ENCODE measurements at regions not wholly inside any gene's neighbourhood (a gene's known extent, or its start where the extent isn't known, plus 50 kb on each side); places are given as distances from the start of the nearest gene placed in this dataset.
"Not testable (repeated sequence)": the region's sequence is repeated elsewhere in the genome, so short reads cannot be mapped to it uniquely, and the experiment has no call there.

GRCh38 chrX:63204266-63205074 lies 146.7 kb downstream of the SPIN4 start:
- not testable (repeated sequence) for H3K9me3 Mint-ChIP-seq; H3K4me3 Mint-ChIP-seq; H3K36me3 Mint-ChIP-seq; DNase-seq (ENCODE audit: low spot score in 2 of 2, unreplicated experiment in 2 of 2); H3K27me3 Mint-ChIP-seq (ENCODE audit: low read depth); H3K27ac Mint-ChIP-seq; H3K4me1 Mint-ChIP-seq

- not testable (repeated sequence) for DNase-seq (ENCODE audit: low spot score in 2 of 2, unreplicated experiment in 2 of 2); H3K27ac Mint-ChIP-seq; H3K4me3 Mint-ChIP-seq; H3K36me3 Mint-ChIP-seq; H3K9me3 Mint-ChIP-seq; H3K4me1 Mint-ChIP-seq; H3K27me3 Mint-ChIP-seq (ENCODE audit: low read depth)
Observed at GRCh38 chrX:63201987-63202386, 149.1 kb downstream of the SPIN4 start.

DNA sequence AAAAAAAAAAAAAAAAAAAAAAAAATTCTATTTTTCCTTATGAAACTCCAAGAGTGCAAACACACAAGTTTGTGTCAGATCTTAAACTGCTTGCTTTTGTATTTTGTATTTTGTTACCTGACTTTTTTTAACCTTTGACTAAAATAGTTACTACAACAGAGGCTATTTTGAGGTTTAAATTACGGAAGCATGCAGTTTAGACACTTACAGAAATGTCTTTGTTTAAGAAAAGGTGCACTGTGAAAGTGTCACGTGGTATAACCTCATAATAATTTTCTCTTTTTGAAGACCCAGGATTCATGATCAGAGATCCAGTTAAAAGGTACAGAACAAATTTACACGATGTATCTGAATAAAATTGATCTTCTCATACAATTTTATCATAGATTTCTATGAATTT lies 152.4 kb downstream of the SPIN4 start:
- not testable (repeated sequence) for H3K9me3 Mint-ChIP-seq; H3K36me3 Mint-ChIP-seq; H3K27me3 Mint-ChIP-seq (ENCODE audit: low read depth)

GRCh38 chrX:63192366-63193041 lies 158.6 kb downstream of the SPIN4 start:
- not testable (repeated sequence) for H3K4me3 Mint-ChIP-seq; H3K4me1 Mint-ChIP-seq; H3K27ac Mint-ChIP-seq; H3K36me3 Mint-ChIP-seq; DNase-seq (ENCODE audit: low spot score in 2 of 2, unreplicated experiment in 2 of 2); H3K27me3 Mint-ChIP-seq (ENCODE audit: low read depth)
- peaks cover 19% of the 10 kb centered on the region for H3K9me3 Mint-ChIP-seq

More for the DNA sequence above, 152.4 kb downstream of the SPIN4 start:
- not testable (repeated sequence) for H3K27ac Mint-ChIP-seq; H3K4me1 Mint-ChIP-seq; H3K4me3 Mint-ChIP-seq; DNase-seq (ENCODE audit: low spot score in 2 of 2, unreplicated experiment in 2 of 2)

- H3K27me3 Mint-ChIP-seq (ENCODE audit: low read depth), result no peaks in the 10 kb centered on the region
- H3K4me3 Mint-ChIP-seq, result no peak overlapping the region
- peaks cover 23% of the 10 kb centered on the region for H3K9me3 Mint-ChIP-seq
- H3K4me1 Mint-ChIP-seq, result no peaks in the 10 kb centered on the region
- no peak overlapping the region for H3K27ac Mint-ChIP-seq
- no peak for TF ChIP-seq CTCF (IDR thresholded peaks at IDR 0.05; ENCODE audit: unreplicated experiment)
- DNase-seq (ENCODE audit: low spot score in 2 of 2, unreplicated experiment in 2 of 2), result no peak
- peaks cover 4% of the 10 kb centered on the region for H3K36me3 Mint-ChIP-seq
Observed at GRCh38 chrX:63186137-63186536, 165.0 kb downstream of the SPIN4 start.

- not testable (repeated sequence) for H3K27ac Mint-ChIP-seq; H3K4me3 Mint-ChIP-seq; H3K36me3 Mint-ChIP-seq; H3K9me3 Mint-ChIP-seq; DNase-seq (ENCODE audit: low spot score in 2 of 2, unreplicated experiment in 2 of 2); H3K4me1 Mint-ChIP-seq; H3K27me3 Mint-ChIP-seq (ENCODE audit: low read depth)
Observed at GRCh38 chrX:63179852-63180251, 171.3 kb downstream of the SPIN4 start.

DNA sequence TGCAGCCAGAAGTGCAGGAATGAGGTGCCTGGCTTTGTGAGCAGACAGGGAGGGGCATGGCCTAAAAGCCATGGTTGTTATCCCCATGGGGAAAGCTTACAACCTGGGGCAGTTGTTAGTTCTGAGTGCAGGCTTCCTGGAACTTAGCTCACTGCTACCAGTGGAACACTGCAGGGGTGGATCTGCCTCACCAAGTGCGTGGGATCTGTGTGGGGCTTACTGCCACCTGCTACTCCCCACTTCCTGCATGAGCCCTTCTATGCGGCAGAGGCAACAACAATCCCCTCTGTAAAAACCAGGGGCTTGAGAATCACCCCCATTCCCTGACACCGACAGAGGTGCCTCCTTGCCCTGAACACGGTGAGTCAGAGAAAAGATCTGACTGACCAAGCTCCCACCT lies 174.6 kb downstream of the SPIN4 start:
- H3K4me1 Mint-ChIP-seq, result not testable (repeated sequence)

DNA sequence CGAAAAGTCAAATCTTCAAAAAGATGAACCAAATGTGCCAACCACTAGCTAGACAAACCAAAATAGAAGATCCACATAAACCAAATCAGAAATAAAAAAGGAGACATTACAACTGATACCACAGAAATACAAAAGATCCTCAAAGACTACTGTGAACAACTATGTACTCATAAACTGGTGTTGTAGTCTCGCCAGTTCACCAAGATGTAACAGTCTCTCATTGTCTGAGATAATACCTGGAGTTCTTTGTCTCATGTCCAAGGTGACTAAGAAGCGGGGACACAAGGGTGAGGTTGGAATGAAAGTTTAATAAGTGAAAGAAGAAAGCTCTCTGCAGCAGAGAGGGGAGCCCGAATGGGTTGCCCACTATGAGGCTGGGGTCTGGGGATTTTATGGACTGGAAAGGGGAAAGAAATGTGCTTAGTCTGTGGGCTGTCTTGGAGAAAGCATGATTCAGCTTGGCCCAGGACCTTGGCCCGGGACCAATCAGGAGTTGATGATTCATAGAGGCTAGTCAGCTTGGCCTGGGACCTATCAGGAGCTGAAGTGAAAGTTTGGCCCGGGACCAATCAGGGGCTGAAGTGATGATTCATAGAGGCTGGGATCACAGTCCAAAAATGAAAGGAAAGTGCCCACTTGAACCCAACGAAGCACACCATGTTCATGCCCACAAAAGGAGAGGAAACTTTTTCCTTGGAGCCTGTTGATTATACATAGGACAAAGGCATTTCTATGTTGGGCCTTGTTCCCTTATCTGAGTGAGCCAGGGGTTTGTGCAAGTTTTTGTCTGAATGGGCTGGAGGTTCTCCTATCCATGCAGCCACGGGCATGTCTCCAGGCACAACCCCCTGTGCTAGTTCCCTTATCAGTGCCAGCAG lies 177.1 kb downstream of the SPIN4 start:
- H3K27ac Mint-ChIP-seq, result not testable (repeated sequence)

More for the DNA sequence above, 174.6 kb downstream of the SPIN4 start:
- H3K27ac Mint-ChIP-seq; H3K4me3 Mint-ChIP-seq; DNase-seq (ENCODE audit: low spot score in 2 of 2, unreplicated experiment in 2 of 2); H3K27me3 Mint-ChIP-seq (ENCODE audit: low read depth); H3K9me3 Mint-ChIP-seq; H3K36me3 Mint-ChIP-seq: not testable (repeated sequence)

GRCh38 chrX:63169416-63169815 lies 181.7 kb downstream of the SPIN4 start:
- not testable (repeated sequence) for H3K27ac Mint-ChIP-seq; H3K4me1 Mint-ChIP-seq; H3K9me3 Mint-ChIP-seq; H3K27me3 Mint-ChIP-seq (ENCODE audit: low read depth); H3K36me3 Mint-ChIP-seq; H3K4me3 Mint-ChIP-seq; DNase-seq (ENCODE audit: low spot score in 2 of 2, unreplicated experiment in 2 of 2)

More for the DNA sequence above, 177.1 kb downstream of the SPIN4 start:
- not testable (repeated sequence) for H3K4me3 Mint-ChIP-seq; DNase-seq (ENCODE audit: low spot score in 2 of 2, unreplicated experiment in 2 of 2); H3K9me3 Mint-ChIP-seq; H3K4me1 Mint-ChIP-seq; H3K36me3 Mint-ChIP-seq; H3K27me3 Mint-ChIP-seq (ENCODE audit: low read depth)

DNA sequence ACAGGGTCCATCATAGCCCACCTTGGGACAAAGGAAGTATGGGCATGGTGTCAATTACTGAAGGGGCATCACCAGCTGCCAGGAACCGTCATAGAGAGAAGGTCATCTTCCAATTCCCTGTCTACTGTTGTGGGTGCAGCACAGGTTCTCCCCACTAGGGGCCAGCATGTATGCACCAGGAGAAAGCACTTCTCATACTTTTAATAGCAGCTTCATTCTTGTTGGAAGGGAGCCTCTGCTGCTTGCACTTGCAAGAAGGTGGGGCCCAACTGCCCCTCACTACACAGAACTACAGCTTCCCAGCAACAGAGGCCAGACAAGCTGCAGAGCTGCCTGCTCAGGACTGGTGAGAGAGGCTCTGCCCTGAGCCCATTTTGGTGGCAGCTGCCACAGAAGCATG lies 182.2 kb downstream of the SPIN4 start:
- not testable (repeated sequence) for H3K27ac Mint-ChIP-seq; H3K36me3 Mint-ChIP-seq; H3K27me3 Mint-ChIP-seq (ENCODE audit: low read depth); H3K4me1 Mint-ChIP-seq; H3K4me3 Mint-ChIP-seq; H3K9me3 Mint-ChIP-seq; DNase-seq (ENCODE audit: low spot score in 2 of 2, unreplicated experiment in 2 of 2)

DNA sequence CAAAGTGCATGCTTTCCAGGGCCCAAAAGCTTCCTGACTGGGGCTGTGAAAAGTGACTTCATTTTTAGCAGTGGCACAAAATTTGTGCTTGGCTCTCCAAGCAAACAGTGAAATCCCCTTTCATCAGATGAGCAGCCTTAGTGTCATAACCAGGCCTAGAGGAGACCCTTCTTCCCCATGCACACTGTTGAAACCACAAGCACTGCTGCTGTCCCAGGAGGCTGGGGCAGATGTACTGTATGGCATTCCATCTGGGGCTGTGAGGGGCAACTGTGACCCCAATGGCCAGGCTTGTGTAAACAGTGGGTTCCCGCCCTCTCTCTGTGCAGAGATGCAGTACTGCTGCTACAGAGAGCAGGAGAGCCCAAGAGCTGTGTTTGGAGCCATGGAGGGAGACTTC lies 184.1 kb downstream of the SPIN4 start:
- not testable (repeated sequence) for H3K27me3 Mint-ChIP-seq (ENCODE audit: low read depth); H3K36me3 Mint-ChIP-seq; DNase-seq (ENCODE audit: low spot score in 2 of 2, unreplicated experiment in 2 of 2); H3K9me3 Mint-ChIP-seq; H3K27ac Mint-ChIP-seq; H3K4me3 Mint-ChIP-seq; H3K4me1 Mint-ChIP-seq

- DNase-seq (ENCODE audit: low spot score in 2 of 2, unreplicated experiment in 2 of 2); H3K36me3 Mint-ChIP-seq; H3K4me3 Mint-ChIP-seq; H3K27ac Mint-ChIP-seq; H3K9me3 Mint-ChIP-seq; H3K27me3 Mint-ChIP-seq (ENCODE audit: low read depth); H3K4me1 Mint-ChIP-seq: not testable (repeated sequence)
Observed at GRCh38 chrX:63160994-63161393, 190.1 kb downstream of the SPIN4 start.

DNA sequence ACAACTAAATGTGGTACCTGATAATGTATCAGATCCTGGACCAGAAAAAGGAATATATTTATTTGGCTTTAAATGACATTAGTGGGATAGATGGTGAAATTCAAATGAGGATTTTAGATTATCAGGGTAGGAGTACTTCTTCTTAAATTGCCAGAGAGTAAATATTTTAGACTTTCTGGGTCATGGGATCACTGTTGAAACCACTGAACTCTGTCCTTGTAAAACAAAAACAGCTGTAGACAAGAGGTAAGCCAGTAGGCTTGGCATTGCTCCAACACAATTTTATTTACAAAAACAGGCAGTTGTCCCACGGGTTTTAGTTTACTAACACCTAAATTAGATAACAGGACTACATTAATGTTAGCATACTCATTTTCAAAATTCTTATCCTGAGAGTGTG lies 190.8 kb downstream of the SPIN4 start:
- H3K27ac Mint-ChIP-seq; H3K4me1 Mint-ChIP-seq; DNase-seq (ENCODE audit: low spot score in 2 of 2, unreplicated experiment in 2 of 2); H3K36me3 Mint-ChIP-seq; H3K4me3 Mint-ChIP-seq; H3K27me3 Mint-ChIP-seq (ENCODE audit: low read depth); H3K9me3 Mint-ChIP-seq: not testable (repeated sequence)

Measured in mesothelial cell of epicardium (in vitro differentiated cells).